Epithelial cell of esophagus (primary cell): ENCODE measurements at regions not wholly inside any gene's neighbourhood (a gene's known extent, or its start where the extent isn't known, plus 50 kb on each side); places are given as distances from the start of the nearest gene placed in this dataset.

Experiments used
- DNase-seq: peaks from one replicate; pipeline ENCODE4 v3.0.0; 2010; ENCODE audit warnings: low read depth
- H3K4me3 ChIP-seq: 2 replicates; pipeline ENCODE4 v1.5.1; 2011; ENCODE audit warnings: mild to moderate bottlenecking, low read length, control low read depth
- TF ChIP-seq, protein P1 (sequence below): IDR thresholded peaks from 2 replicates; pipeline ENCODE4 v1.5.1; 2011; ENCODE audit warnings: low read depth, mild to moderate bottlenecking, low read length, control low read depth, inconsistent platforms; ENCODE audit not compliant: insufficient read depth; ENCODE audit errors: missing control alignments

DNA sequence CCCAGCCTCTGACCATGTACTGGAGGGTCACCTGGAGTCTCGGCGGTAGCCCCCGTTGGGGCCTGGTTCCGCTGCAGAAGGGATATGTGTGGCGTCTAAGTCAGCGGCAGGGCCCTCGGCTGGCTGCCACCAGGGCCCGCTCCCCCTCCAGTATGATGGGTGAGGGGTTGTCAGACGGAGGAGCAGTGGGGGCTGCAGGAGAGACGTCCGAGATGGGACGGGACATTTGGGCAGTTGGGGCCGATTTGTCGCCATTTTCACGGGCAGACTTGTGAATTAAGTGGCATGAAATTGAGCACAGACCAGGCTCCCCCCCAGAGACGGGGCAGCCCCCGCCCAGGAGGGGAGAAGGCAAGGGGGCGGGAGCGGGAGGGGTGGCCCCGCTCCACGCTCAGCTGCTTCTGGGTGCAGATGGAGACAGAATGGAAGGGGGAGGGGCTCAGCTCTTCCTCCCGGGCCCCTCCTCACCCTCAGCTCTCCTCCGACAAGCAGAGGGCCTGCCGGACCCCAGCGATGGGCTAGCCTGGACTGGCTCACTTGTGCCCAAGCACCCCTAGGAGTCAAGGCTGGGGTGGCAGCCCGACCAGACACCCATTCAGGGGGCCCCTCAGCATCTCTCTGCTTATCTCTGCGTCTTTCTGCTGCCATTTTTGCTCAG lies 52.7 kb upstream of the LHX1 start:
- no peak overlapping the region for H3K4me3 ChIP-seq
- TF ChIP-seq, protein P1, sequence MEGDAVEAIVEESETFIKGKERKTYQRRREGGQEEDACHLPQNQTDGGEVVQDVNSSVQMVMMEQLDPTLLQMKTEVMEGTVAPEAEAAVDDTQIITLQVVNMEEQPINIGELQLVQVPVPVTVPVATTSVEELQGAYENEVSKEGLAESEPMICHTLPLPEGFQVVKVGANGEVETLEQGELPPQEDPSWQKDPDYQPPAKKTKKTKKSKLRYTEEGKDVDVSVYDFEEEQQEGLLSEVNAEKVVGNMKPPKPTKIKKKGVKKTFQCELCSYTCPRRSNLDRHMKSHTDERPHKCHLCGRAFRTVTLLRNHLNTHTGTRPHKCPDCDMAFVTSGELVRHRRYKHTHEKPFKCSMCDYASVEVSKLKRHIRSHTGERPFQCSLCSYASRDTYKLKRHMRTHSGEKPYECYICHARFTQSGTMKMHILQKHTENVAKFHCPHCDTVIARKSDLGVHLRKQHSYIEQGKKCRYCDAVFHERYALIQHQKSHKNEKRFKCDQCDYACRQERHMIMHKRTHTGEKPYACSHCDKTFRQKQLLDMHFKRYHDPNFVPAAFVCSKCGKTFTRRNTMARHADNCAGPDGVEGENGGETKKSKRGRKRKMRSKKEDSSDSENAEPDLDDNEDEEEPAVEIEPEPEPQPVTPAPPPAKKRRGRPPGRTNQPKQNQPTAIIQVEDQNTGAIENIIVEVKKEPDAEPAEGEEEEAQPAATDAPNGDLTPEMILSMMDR = no peak
- DNase-seq = no peak

DNA sequence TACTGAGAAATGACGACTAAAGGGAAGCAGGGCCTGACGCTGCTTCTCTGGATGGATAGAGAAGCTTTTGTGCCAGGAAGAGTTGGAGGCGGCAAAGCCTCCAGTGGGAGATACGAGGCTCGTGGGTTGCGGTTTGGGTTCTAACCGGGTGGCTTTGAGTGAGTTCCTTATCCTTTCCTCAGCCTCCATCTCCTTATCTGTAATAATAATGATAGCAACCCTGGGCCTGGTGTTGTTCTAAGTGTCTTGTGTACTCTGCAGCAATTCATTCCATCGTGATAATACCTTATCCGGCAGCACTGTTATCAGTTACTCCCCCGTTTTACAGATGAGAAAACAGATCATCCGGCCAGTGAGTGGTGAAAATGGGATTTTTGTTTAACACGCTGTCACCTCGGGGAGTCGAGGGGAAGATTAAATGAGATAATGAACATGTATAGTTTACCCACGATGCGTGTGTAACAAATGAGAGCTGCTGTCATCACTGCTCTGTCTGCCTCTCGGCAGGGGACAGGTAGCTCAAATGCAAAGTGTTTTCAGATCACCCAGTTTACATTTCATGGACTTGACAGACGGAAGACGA lies 52.0 kb upstream of the LHX1 start:
- no peak overlapping the region for H3K4me3 ChIP-seq
- DNase-seq = no peak
- TF ChIP-seq, protein P1 = no peak

GRCh38 chr17:36885771-36886377 lies 51.4 kb upstream of the LHX1 start:
- no peak for DNase-seq
- no peak overlapping the region for H3K4me3 ChIP-seq
- TF ChIP-seq, protein P1 = no peak
